RCC 7860 (cell line): ENCODE measurements at regions not wholly inside any gene's neighbourhood (a gene's known extent, or its start where the extent isn't known, plus 50 kb on each side); places are given as distances from the start of the nearest gene placed in this dataset.

ENCODE experiments used
- DNase-seq: peaks from one replicate; pipeline ENCODE4 v3.0.0-alpha.2; 2015; ENCODE audit warnings: low spot score
- FAIRE-seq: peaks from 2 replicates; lab custom pipeline; 2012; peaks lifted over from hg19 to GRCh38; lab: Jason Lieb, UNC

DNA sequence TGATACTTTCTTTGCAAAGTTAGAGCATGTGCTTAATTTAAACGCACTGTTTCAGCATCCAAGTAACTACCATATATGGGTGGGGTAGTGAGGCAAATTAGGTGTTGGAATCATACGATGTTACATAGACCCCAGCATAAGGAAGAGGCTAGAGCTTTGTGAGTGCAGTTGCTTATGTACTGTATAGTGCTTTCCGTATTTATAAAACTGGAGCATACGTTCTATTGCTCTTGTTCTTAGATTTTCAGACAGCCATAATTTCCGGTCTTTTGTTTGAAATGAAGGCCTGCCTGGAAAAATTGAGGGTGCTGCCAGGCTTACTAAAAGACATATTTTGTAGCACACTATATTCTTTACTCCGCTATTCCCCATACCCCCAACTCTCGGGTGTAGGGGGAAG lies 335.7 kb downstream of the FOXG1 start:
- FAIRE-seq (no peak), DNase-seq (no peak)

DNA sequence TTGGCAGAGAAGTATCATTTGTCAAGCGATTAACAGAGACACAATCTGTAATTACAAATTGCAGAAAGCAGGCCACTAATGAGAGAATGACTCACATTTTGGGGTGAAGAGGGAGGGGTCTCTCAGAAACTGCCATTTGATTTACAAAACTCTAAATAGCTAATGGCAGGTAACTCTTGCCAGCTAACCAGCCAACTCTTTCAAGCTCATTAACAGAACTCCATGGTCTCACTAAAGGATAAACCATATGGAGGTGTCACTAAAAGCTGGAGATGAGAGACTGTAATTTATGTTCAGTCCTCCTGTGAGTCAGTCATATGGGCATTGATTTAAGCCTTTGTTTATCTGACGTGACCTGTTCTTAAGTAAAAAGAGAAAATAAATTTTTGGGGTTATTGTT lies 336.4 kb downstream of the FOXG1 start:
- FAIRE-seq (no peak), DNase-seq (no peak)

DNA sequence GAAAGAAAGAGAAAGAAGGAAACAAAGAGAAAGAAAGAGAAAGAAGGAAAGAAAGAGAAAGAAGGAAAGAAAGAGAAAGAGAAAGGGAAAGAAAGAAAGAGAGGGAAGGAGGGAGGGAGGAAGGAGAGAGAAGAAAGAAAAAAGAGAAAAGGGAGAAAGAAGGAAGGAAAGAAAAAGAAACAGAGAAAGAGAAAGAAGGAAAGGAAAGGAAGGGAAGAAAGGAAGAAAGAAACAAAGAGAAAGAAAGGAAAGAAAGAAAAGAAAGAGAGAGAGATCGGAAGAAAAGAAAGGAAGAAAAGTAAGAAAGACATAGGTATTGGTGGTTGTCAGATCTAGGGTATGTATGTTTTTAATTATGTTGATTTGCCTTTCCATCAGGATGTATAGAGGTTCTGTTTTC lies 342.3 kb downstream of the FOXG1 start:
- no peak for FAIRE-seq
- no peak for DNase-seq

DNA sequence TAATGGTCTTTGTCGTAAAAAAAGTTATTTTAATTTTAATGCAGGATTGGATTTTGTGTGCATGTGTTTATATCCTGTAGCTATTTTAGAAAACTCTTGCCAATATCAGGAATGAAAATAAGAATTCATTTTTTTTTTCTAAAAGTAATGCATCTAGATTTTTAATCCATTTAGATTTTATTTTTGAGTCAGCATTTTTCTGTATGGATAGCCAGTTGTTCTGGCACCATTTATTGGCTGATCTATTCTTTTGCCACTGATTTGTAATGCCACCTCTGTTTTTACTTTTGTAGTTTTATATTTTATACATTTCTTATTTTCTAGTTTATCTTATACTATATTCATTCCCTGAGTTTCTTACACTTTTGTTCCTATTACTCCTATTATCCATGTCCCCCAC lies 343.0 kb downstream of the FOXG1 start:
- FAIRE-seq (no peak), DNase-seq (no peak)

DNA sequence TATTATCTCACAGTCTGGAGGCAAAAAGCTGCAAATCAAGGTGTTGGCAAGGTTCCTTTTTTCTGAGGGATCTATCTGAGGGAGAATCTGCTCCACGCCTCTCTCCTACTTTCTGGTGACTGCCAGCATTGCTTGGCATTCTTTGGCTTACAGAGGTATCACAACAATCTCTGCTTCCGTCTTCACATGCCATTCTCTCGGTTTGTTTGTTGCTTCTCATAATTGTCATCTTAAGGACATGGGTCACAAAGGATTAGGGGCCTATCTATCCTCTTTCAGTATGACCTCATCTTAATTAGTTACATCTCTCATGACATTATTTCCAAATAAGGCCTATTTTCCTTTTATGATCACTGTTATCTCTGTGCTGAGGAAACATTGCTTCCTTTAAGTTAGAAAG lies 345.0 kb downstream of the FOXG1 start:
- no peak for FAIRE-seq

DNA sequence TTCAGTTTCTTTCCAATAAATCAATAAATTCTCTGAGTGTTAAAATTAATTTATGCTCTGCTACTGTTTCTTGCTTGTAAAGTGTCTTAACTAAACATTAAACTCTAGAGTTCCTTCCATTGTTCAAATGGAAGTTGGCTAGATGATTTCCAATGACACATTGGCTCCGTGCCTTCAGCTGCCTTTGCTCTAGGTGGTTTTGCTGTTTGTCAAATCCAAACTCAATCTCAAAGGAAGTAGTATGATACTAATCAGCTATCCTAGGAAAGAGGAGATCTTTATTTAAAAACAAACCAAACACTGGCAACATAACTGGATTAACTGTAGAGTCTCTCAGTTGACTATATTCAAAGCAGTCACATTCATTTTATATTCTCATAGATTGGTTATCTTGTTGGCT lies 356.4 kb downstream of the FOXG1 start:
- DNase-seq = no peak
- FAIRE-seq = no peak

More for the DNA sequence above, 345.0 kb downstream of the FOXG1 start:
- no peak for DNase-seq

DNA sequence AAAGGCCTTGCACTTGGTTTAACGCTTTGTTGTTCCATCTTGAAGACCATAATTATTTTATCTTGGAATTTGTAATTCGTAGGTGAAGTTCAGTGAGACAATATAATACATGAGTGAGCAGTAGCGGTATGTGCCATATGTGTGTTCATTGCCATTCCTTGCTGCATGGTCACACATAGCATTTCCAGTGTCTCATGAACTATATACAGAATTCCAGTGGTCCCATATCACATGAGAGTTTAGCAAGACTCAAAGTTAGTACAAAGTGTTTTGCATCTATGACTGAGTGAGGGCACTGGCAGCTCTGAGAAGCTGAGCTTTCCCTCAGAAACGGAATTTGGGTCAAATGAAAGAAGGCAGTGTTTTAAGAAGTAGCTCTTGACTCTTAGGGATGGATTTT lies 359.8 kb downstream of the FOXG1 start:
- DNase-seq (no peak), FAIRE-seq (no peak)

DNA sequence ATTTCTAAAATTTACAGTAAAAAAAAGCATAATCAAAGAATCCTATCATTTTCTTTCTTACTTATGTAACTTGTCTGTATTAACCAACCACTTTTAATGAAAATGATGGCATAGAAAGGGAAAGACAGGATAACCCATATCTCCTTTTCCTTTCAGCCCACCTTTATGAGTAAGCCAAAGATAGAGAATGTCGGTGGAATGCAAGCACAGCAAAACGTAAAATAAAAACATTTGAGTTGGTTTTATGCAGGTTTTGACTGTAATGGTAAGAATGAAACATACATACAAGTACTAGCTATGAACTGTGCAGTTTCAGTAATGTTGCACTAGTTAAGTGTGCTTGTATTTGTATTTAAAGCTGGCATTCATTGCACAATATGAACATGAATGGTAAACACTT lies 360.3 kb downstream of the FOXG1 start:
- FAIRE-seq = no peak
- no peak for DNase-seq

DNA sequence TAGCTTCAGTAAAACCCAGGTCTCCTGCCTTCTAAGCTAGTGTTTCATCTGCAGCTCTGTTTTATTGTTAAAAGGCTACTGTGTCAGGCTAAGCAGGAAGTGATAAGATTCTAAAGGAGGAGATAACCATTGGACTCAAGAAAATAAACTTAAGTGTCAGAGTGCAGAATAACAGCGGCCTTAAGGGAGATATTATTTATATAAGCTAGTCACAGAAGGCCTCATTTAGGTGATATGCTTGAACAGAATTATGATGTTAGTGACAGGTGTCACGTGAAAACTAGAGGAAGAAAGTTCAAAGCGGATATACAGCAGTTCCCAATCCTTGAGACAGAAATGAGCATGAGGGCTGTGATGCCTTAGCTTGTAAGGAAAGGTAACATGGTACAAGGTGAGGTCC lies 373.4 kb downstream of the FOXG1 start:
- FAIRE-seq (no peak), DNase-seq (no peak)

DNA sequence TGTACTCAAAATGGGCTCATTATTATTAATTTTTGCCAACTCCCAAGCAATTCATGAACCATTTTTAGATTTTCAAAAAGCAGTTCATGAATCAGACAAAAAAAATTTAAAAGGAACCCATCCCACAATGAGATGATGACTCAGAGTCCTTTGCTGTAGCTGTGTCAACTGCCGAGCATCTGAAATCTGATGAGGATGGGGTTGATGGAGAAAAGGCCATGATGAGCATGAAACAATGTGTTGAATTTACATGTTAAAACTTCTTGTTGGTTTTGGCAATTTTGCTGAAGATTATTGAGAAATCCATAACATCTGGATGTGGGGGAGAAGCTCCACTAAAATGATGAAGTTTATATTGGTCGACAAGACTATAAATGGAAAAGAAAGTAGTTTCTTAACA lies 378.0 kb downstream of the FOXG1 start:
- FAIRE-seq (no peak), DNase-seq (peak; percentile 4)

DNA sequence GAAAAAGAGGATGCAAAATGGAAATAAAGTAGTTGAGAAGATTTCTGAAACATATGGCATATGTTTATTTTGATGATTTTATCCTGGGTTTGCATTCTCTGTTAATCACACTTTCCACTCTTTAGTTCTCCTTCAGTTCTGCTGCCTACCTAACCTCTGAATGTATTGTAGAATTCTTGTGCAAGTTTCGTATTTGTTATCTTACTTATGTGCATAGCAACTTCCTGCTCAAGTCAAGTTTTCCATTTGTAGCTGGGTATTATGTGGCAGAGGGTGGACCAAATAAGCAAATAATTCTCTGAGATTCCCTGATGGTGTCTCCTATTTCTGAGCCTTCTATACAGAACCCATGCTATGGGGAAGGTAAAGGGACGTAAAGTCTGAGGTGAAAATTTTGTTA lies 381.6 kb downstream of the FOXG1 start:
- no peak for DNase-seq
- no peak for FAIRE-seq

DNA sequence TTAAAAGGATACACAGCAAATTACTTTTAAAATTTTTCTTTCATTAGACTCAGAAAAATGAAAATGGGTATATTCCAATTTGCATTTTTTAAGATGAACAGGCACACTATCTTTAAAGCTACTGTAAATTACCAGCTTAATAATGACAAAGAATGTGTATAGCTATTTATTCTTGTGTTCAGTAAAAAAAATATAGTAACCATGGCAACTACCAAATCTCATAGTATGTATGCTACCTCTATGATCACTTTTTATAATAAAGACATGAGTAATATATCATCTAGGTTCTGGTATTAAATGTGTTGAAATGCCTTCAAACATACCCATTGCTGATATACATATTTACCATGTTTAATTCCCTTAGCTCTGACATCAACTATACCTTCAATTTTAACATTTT lies 383.2 kb downstream of the FOXG1 start:
- FAIRE-seq = no peak
- DNase-seq = no peak

DNA sequence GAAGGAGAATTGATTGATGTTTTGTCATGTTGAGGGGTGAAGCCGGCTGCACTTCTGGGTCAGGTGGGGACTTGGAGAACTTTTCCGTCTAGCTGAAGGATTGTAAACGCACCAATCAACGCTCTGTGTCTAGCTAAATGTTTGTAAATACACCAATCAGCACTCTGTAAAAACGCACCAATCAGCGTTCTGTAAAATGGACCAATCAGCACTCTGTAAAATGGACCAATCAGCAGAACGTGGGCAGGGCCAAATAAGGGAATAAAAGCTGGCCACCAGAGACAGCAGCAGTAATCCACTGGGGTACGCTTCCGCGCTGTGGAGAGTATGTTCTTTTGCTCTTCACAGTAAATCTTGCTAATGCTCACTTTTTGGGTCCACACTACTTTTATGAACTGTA lies 384.1 kb downstream of the FOXG1 start:
- no peak for FAIRE-seq
- no peak for DNase-seq

DNA sequence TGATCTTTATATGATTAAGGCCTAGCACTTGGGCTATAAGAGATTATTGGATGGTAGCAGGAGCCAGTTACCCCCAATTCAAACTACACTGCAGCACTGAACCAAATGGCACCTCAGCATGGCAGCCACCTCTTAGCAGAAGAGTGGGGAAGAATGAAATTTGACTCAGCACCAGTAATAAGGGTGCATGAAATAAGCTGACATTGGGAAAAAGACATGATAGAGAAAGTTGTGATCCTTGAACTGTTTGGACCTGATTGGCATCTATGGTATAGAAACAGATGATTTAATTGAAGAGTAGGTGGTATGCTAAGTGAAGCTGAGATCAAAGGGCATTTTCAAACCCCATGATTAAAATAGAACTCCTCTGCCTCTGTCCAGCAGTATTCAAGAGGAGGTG lies 389.5 kb downstream of the FOXG1 start:
- no peak for DNase-seq
- no peak for FAIRE-seq

DNA sequence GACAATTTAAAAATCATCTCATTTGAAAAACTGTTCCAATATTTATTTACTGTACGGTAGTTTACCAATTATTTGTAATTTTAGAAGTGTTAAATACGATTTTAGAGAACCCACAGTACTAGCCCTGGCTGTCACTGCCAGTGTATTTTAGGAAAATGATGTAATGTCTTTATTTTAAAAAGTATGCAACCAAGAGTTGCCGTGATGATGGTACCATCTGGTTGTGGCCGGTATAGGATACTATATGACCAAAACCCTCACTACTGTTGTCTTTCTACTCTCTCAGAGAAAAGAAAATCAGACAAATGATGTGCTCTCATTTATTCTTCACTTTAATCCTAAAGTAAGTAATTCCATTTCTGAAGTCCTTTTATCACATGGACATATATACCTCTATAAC lies 395.0 kb downstream of the FOXG1 start:
- FAIRE-seq (no peak), DNase-seq (no peak)

DNA sequence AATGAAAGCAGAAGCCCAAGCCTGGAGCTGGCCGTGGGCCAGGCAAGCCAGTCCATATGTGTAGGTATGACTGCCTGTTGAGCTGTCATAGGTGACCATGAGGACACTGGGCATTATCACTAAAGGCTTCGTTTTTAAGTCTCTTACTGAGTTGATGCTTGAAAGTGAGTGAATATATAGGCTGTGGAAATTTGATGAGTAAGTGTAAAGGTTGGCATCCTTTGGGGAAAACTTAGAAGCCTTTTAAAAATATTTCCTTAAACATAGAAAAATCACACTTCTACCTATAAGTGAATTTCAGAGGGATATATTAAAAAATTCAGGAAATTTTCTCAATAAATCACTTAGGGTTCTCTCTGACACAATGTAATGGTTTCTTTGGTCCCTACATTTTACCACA lies 396.5 kb downstream of the FOXG1 start:
- FAIRE-seq = no peak
- no peak for DNase-seq

DNA sequence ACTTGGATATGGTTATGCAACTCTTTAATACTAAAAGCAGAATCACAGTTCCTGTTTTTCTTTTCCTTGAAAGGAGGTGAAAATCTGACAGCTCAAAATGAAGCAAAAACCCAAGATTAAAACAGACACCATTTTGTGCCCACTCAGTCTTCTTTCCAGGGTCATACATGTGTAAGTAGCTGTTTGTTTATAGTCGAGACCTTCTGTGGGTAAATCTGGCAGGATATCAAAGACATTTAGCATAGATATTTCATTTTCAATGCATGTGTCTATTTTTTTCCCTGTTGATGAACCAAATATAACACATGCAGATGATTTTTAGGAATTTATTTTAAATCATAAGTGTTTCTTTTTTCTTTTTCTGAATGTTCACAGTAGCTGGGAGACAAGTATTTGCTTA lies 398.8 kb downstream of the FOXG1 start:
- FAIRE-seq (no peak), DNase-seq (no peak)

DNA sequence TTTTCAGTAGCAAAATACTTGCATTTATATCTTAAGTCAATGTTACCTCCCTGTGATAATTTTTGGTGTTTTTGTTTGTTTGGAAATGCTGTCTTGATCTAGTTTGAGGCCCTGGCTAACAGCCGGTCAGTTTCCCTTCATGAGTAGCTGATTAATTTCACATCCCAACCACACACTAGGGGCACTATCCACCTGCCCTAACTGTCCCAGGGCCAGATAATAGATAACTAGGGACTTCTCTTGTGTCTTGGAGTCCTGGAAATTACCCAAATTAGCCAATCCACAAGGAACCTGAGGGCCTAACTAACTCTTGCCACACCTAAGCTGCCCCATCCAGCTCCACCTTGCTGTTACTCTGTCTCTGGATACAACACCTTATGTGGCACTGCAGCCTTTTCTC lies 399.9 kb downstream of the FOXG1 start:
- DNase-seq (no peak), FAIRE-seq (no peak)

DNA sequence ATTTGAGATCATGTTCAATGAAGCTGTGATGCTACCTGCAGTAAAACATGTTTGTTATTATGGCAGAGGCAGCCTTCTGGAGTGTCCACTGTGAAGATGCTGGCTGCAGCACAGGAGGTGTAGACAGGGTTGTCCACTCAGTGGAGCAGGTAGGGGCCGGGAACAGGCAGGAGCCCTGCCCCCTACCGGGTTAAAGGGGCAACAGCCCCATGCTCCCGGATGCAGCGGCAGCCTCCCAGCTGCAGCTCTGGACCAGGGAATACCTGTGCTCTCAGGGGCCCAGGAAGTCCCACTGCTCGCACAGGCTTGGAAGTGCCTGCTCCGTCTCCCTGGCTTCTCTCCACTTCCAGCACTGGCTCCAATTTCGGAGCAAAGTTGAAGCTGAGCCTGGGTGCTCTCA lies 401.6 kb downstream of the FOXG1 start:
- FAIRE-seq (no peak), DNase-seq (no peak)

DNA sequence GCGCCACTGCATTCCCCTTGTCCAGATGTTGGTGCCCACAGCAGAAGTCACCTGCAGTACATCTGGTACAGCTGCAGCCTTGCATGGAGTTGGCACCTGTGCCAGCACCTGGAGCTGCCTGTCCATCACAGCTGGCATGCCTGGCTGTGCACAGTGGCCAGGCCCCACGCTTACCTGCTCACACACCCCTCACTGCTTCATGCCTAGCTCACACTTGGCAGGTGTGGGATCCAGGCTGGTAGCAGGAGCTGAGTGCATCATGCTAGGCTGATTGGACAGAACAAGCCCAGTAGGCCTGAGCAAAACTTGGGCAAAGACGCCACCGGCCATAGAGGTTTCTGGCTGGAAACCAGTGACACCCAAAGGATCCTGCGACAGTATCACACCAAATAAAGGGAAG lies 402.8 kb downstream of the FOXG1 start:
- DNase-seq (no peak), FAIRE-seq (no peak)

DNA sequence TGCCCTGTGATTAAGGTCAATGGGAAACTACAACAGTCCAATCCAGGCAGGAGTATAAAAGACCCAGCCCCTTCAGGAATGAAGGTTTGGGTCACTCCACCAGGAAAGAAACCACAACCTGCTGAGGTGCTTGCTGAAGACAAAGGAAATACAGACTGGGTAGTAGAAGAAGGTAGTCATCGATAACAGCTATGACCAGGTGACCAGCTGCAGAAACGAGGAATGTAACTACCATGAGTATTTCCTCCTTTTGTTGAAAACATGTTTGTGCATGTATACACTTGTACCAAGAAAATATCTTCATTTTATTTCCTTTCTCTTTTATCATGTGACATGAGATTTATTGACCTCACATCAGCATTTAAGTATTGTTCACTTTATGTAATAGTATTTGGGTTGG lies 409.1 kb downstream of the FOXG1 start:
- DNase-seq (no peak), FAIRE-seq (no peak)

DNA sequence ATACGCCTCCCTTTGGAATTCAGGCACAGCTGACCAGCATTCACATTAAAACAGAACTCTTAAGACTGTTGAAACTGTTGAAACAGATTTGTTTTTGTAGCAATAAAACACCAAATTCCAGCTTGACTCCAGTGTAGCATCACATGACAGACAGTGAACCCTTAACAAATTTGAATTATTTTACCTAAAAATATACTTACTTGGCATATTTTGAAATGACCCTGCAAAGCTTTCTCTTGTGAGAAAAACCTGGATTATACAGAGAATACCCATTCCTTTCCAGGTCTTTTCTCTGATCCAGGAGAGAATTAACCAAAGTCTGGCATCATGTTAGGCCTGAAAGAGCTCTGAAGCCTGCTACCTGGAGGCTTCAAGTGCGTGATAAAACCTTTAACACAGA lies 410.3 kb downstream of the FOXG1 start:
- DNase-seq = no peak
- no peak for FAIRE-seq

DNA sequence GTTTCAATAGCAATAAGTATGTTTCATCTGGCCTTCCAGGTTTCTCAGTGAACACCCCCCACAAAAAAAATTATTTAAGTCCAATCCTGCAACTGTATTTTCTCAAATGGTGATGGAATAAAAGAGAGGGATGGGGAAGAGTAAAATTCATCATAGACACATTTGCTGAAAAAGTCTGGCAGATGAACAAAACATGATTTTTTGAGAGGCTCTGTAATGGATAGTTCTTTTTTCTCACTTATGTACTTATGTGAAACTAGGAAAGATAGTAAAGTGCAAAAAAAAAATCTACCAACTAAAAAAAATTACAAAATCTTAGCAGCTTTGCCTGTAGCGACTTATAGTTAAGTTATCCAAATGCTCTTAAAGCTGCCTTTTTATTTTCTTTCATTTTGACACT lies 412.4 kb downstream of the FOXG1 start:
- DNase-seq (no peak), FAIRE-seq (no peak)

DNA sequence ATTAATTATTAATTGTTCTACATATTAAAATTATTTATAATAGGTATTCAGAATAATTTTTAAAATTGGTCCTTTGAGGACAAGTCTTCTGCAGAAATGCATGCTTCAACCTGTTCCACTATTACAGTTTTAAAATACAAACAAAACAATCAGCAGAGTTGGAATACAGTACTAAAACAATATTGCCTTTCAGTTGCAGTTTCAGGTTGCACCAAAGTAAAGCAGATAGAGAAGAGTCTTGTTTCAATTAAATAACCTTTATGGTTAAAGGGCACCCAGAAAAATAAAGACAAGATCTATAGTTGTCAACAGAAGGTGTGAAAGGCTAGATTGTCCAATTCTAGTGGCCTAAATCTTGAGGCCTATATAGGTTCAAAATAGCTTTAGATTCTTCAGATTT lies 424.5 kb downstream of the FOXG1 start:
- no peak for DNase-seq
- no peak for FAIRE-seq
